Ovary (tissue), 7 donors: ENCODE measurements at regions not wholly inside any gene's neighbourhood (a gene's known extent, or its start where the extent isn't known, plus 50 kb on each side); places are given as distances from the start of the nearest gene placed in this dataset.

ENCODE experiments used
- DNase-seq, 5 donors: peaks; one replicate each; pipeline ENCODE4 v3.0.0-alpha.2; 2019 to 2020
- H3K27ac ChIP-seq, 2 donors: fragments of 200-600 bp; one replicate each; pipeline versions ENCODE4 v1.5.1 to v1.8.0; 2019 to 2022
- H3K27me3 ChIP-seq: fragments of 200-600 bp; one replicate; pipeline ENCODE4 v1.8.0; 2022
- H3K36me3 ChIP-seq: fragments of 200-600 bp; sonication (generic); one replicate; pipeline ENCODE4 v1.5.1; 2019
- H3K4me1 ChIP-seq: one replicate; pipeline ENCODE4 v1.8.1; 2013; ENCODE audit warnings: mild to moderate bottlenecking, moderate library complexity; ENCODE audit not compliant: insufficient read depth
- H3K4me3 ChIP-seq: fragments of 200-600 bp; sonication (generic); one replicate; pipeline ENCODE4 v1.5.1; 2017
- H3K9me3 ChIP-seq, 2 donors: fragments of 200-600 bp in 1 of 2; sonication (generic) in 1 of 2; one replicate each; pipeline versions ENCODE4 v1.5.1 to v1.8.1; 2013 to 2019; ENCODE audit warnings: mild to moderate bottlenecking in 1 of 2, moderate library complexity in 1 of 2
- EP300 ChIP-seq: sonication (generic); formaldehyde crosslinking; IDR thresholded peaks from one replicate; pipeline ENCODE4 v1.6.1; 2017; ENCODE audit warnings: antibody characterized with exemption
- POLR2A ChIP-seq: fragments of 450-650 bp; IDR thresholded peaks from one replicate; pipeline ENCODE4 v1.6.1; 2017; ENCODE audit warnings: antibody characterized with exemption, mild to moderate bottlenecking, moderate library complexity
- WGBS, 3 donors: extraction: QIAGEN DNeasy Blood & Tissue Kit in 1 of 3; methylation state at CpG; one replicate each; pipeline versions ENCODE4 v1.1.5 to v1.1.7; 2013 to 2017; 5-methylcytosine and 5-hydroxymethylcytosine counted together
- intact Hi-C, 4 donors: fragments of 100-400 bp; cut with DNase I; formaldehyde crosslinking; loops; one replicate each; pipeline versions ENCODE4 v1.11.0 to v1.15.1; 2022 to 2023
- TF ChIP-seq, protein P1 (sequence below), 3 donors: fragments of 450-650 bp in 2 of 3; fragments of 200-600 bp in 1 of 3; IDR thresholded peaks; one replicate each; pipeline versions ENCODE4 v1.5.1 to v1.8.0; 2016 to 2022; ENCODE audit warnings: antibody characterized with exemption in 3 of 3, mild to moderate bottlenecking in 1 of 3
- donor health status: DM: no; HTN: no; CAD: no; lungs with moderate emphysema.
- donor health status: DM: no; HTN: no; CAD: no.
- donor health status: Bipolar disorder and iron deficiency.
- donor health status: DM: no; HTN: no; CAD: no.
- donor health status: DM: yes; HTN: yes; CAD: no.

DNA sequence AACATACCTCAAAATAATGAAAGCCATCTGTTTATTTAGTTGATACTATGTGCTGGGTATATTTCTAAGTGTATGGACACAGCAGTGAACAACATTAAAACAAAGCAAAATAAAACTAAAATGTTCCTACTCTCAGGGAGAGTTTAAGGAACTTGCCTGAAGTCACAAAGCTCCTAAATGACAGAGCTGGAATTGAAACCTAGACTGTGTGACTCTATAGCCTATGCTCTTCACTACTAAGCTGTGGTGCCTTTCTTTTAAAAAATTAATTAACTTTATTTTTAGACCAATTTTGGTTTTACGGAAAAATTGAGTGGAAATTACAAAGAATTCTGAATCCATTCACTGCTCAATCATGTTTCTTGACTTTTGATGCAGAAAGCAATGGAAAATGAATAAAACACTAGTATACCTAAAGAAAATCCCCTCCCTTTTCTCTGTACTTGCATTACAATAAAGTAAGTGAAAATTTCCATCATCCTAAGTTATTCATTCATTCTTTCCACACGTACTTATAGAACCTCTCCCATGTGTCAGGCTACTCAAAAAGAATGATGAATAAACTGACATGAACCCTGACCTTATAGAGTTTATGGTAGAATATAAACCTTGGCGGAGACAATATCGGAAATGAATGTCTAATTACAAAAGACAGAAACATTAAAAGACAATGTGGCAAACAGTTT is 189.8 kb upstream of the RBMS3 start:
- DNase-seq, result no peak
- H3K27me3 ChIP-seq, result no peaks in the 10 kb centered on the region
- no peaks in the 10 kb centered on the region for H3K36me3 ChIP-seq
- TF ChIP-seq, protein P1, sequence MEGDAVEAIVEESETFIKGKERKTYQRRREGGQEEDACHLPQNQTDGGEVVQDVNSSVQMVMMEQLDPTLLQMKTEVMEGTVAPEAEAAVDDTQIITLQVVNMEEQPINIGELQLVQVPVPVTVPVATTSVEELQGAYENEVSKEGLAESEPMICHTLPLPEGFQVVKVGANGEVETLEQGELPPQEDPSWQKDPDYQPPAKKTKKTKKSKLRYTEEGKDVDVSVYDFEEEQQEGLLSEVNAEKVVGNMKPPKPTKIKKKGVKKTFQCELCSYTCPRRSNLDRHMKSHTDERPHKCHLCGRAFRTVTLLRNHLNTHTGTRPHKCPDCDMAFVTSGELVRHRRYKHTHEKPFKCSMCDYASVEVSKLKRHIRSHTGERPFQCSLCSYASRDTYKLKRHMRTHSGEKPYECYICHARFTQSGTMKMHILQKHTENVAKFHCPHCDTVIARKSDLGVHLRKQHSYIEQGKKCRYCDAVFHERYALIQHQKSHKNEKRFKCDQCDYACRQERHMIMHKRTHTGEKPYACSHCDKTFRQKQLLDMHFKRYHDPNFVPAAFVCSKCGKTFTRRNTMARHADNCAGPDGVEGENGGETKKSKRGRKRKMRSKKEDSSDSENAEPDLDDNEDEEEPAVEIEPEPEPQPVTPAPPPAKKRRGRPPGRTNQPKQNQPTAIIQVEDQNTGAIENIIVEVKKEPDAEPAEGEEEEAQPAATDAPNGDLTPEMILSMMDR (IDR thresholded peaks at IDR 0.05), result no peak
- no peak for TF ChIP-seq POLR2A
- TF ChIP-seq EP300, result no peak
- H3K4me1 ChIP-seq, result no peaks in the 10 kb centered on the region
- 86 to 91% (median 89%) methylated on average over 4 of the region's 4 CpGs for whole genome bisulfite sequencing, 3 donors
- H3K9me3 ChIP-seq, result no peaks in the 10 kb centered on the region
- H3K4me3 ChIP-seq, result no peak overlapping the region
- no peak overlapping the region for H3K27ac ChIP-seq
- intact Hi-C loops, result no loop called here

DNA sequence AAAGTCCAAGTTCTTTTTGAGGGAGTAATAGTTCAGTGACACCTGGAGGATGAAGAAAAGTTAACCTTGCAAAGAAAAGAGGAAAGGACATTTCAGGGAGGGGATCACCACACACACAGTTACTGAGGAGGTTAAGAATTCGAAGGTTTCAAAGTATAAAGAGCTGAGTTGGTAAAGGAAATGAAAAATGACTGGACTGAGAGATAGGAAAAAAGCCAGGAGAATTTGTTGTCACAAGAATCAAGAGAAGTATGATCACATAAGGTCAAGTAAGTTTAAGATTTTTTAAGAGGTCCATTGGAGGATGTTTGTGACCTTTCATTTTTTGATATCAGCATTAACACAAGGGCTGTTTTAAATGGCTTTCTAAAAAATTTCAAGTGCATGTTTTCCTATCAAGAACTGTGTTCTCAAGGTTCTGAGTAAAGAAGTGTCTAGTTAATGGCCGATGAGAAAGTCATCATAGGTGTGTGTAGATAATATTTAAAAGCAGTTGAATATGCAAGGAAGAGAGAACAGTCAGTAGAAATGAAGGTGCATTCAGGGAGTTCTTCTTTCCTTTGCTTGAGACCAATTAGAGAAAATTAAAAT is 189.2 kb upstream of the RBMS3 start:
- H3K36me3 ChIP-seq, result no peaks in the 10 kb centered on the region
- H3K27ac ChIP-seq, result no peak overlapping the region
- H3K4me3 ChIP-seq, result no peak overlapping the region
- no peak for TF ChIP-seq POLR2A
- TF ChIP-seq EP300, result no peak
- TF ChIP-seq, protein P1 (IDR thresholded peaks at IDR 0.05), result no peak
- H3K9me3 ChIP-seq, result no peaks in the 10 kb centered on the region
- no peak for DNase-seq
- no peaks in the 10 kb centered on the region for H3K27me3 ChIP-seq
- 59 to 77% (median 62%) methylated on average over 2 of the region's 2 CpGs for WGBS, 3 donors
- H3K4me1 ChIP-seq, result no peaks in the 10 kb centered on the region
- intact Hi-C loops, result no loop called here

DNA sequence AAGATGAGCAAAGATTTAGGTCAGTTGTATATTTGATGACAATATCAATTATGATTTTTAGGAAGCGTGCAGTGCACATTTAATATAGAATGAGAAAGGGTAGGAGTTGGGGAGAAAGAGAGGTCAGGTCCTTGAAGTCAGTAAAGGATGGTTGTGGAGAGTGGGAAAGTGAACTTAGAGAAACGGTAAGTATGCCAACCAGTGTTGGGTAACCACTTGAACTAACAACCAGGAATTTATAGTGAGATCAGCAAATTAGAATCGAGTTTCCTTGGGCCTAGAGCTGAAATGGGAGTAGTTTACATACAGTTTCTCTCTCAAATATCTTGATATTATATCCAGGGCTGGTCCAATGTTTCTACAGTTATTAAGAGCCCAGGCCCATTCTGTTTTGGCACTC is 188.5 kb upstream of the RBMS3 start:
- H3K4me3 ChIP-seq, result no peak overlapping the region
- no peaks in the 10 kb centered on the region for H3K36me3 ChIP-seq
- H3K27me3 ChIP-seq, result no peaks in the 10 kb centered on the region
- TF ChIP-seq EP300 (no peak), POLR2A (no peak)
- TF ChIP-seq, protein P1 (IDR thresholded peaks at IDR 0.05), result no peak
- no peaks in the 10 kb centered on the region for H3K9me3 ChIP-seq
- intact Hi-C loops, result no loop called here
- H3K4me1 ChIP-seq, result no peaks in the 10 kb centered on the region
- 55 to 76% (median 70%) methylated on average over 3 of the region's 3 CpGs for WGBS, 3 donors
- DNase-seq, result no peak
- H3K27ac ChIP-seq, result no peak overlapping the region

DNA sequence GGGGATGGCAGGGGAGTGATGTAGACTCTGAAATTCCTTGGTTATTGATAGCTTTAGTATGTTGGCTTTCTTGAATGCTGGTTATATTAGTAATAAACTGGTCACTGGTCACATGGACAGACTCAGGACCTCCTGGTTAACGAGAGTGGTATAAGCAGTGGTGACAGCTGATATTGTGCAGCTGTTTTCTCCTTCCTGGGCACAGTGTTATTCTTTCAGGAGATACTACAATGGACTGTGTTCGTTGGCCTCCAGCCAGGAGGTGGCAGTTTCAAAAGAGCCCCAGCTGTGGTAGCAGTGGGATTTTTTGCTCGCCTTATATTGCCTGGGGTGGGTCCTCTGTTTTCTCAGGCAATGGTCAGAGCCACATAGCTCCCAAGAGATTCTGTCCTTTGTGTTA is 181.6 kb upstream of the RBMS3 start:
- no peak for DNase-seq
- no peak overlapping the region for H3K4me3 ChIP-seq
- WGBS, 3 donors, result 46 to 69% (median 47%) methylated on average over 3 of the region's 3 CpGs
- TF ChIP-seq, protein P1 (IDR thresholded peaks at IDR 0.05), result no peak
- no peak for TF ChIP-seq POLR2A
- no peak for TF ChIP-seq EP300
- no peaks in the 10 kb centered on the region for H3K4me1 ChIP-seq
- intact Hi-C loops, result no loop called here
- no peaks in the 10 kb centered on the region for H3K9me3 ChIP-seq
- H3K27me3 ChIP-seq, result no peaks in the 10 kb centered on the region
- no peaks in the 10 kb centered on the region for H3K36me3 ChIP-seq
- no peak overlapping the region for H3K27ac ChIP-seq
